ENCODE measurements at regions not wholly inside any gene's neighbourhood (a gene's known extent, or its start where the extent isn't known, plus 50 kb on each side); places are given as distances from the start of the nearest gene placed in this dataset.
"Not testable (repeated sequence)": the region's sequence is repeated elsewhere in the genome, so short reads cannot be mapped to it uniquely, and the experiment has no call there.

- DNase-seq (ENCODE audit: low read depth), result no peak
These were observed 51.1 kb upstream of the CRY1 start for GRCh38 chr12:107144441-107144840.

- no peak for DNase-seq (ENCODE audit: low read depth)
These were observed 51.6 kb upstream of the CRY1 start for GRCh38 chr12:107144990-107145389.

- DNase-seq (ENCODE audit: low read depth), result no peak
These were observed 52.0 kb upstream of the CRY1 start for GRCh38 chr12:107145397-107145796.

- DNase-seq (ENCODE audit: low read depth), result no peak
These were observed 54.8 kb upstream of the CRY1 start for GRCh38 chr12:107148107-107148506.

- no peak for DNase-seq (ENCODE audit: low read depth)
These were observed 59.0 kb upstream of the CRY1 start for GRCh38 chr12:107152315-107152714.

- DNase-seq (ENCODE audit: low read depth), result no peak
These were observed 66.1 kb upstream of the CRY1 start for GRCh38 chr12:107159384-107159900.

GRCh38 chr12:107163413-107163812 lies 70.1 kb upstream of the CRY1 start:
- no peak for DNase-seq (ENCODE audit: low read depth)

- DNase-seq (ENCODE audit: low read depth), result no peak
These were observed 71.0 kb upstream of the CRY1 start for GRCh38 chr12:107164392-107164791.

GRCh38 chr12:107165581-107165980 lies 72.2 kb upstream of the CRY1 start:
- no peak for DNase-seq (ENCODE audit: low read depth)

GRCh38 chr12:107167756-107168155 lies 74.4 kb upstream of the CRY1 start:
- DNase-seq (ENCODE audit: low read depth), result no peak

- no peak for DNase-seq (ENCODE audit: low read depth)
These were observed 75.9 kb upstream of the CRY1 start for GRCh38 chr12:107169200-107169599.

GRCh38 chr12:107178776-107179175 lies 85.4 kb upstream of the CRY1 start:
- no peak for DNase-seq (ENCODE audit: low read depth)

- DNase-seq (ENCODE audit: low read depth), result no peak
These were observed 86.5 kb upstream of the CRY1 start for GRCh38 chr12:107179871-107180270.

- DNase-seq (ENCODE audit: low read depth), result no peak
These were observed 86.9 kb upstream of the CRY1 start for GRCh38 chr12:107180272-107180671.

GRCh38 chr12:107184359-107184930 lies 91.1 kb upstream of the CRY1 start:
- DNase-seq (ENCODE audit: low read depth), result no peak

GRCh38 chr12:107196681-107197080 lies 103.3 kb upstream of the CRY1 start:
- DNase-seq (ENCODE audit: low read depth), result no peak

GRCh38 chr12:107200394-107200793 lies 107.0 kb upstream of the CRY1 start:
- no peak for DNase-seq (ENCODE audit: low read depth)

GRCh38 chr12:107207931-107208525 lies 114.7 kb upstream of the CRY1 start:
- no peak for DNase-seq (ENCODE audit: low read depth)

- DNase-seq (ENCODE audit: low read depth), result not testable (repeated sequence)
These were observed 116.4 kb upstream of the CRY1 start for GRCh38 chr12:107209700-107210099.

- DNase-seq (ENCODE audit: low read depth), result not testable (repeated sequence)
These were observed 121.0 kb upstream of the CRY1 start for GRCh38 chr12:107214373-107214773.

- DNase-seq (ENCODE audit: low read depth), result not testable (repeated sequence)
These were observed 123.1 kb upstream of the CRY1 start for GRCh38 chr12:107216411-107216810.

- DNase-seq (ENCODE audit: low read depth), result no peak
These were observed 126.0 kb upstream of the CRY1 start for GRCh38 chr12:107219301-107219700.

GRCh38 chr12:107221913-107222312 lies 128.6 kb upstream of the CRY1 start:
- no peak for DNase-seq (ENCODE audit: low read depth)

GRCh38 chr12:107223821-107224220 lies 130.5 kb upstream of the CRY1 start:
- DNase-seq (ENCODE audit: low read depth), result no peak

All from stimulated activated CD8-positive, alpha-beta memory T cell treated with anti-CD3 and anti-CD28 coated beads, Interleukin-15, amount 100 ng/mL, for 1 hour (primary cell).